Choroid plexus epithelial cell (primary cell): ENCODE measurements at regions not wholly inside any gene's neighbourhood (a gene's known extent, or its start where the extent isn't known, plus 50 kb on each side); places are given as distances from the start of the nearest gene placed in this dataset.
A peak's percentile ranks its signal among the peaks of the same experiment; 100 is the strongest.

Source experiments
- DNase-seq: peaks from one replicate; pipeline ENCODE4 v3.0.0-alpha.2; 2010; ENCODE audit warnings: low read depth
- H3K4me3 ChIP-seq: 2 replicates; pipeline ENCODE4 v1.5.1; 2011; ENCODE audit warnings: low read depth, mild to moderate bottlenecking, control low read depth, low read length, moderate library complexity
- CTCF ChIP-seq: conservative IDR thresholded peaks from 2 replicates; pipeline ENCODE4 v1.5.1; 2011; ENCODE audit warnings: low read depth, mild to moderate bottlenecking, control low read depth, inconsistent platforms, low read length, moderate library complexity

- peak; percentile 96 for DNase-seq
- TF ChIP-seq CTCF, result no peak
- no peak overlapping the region for H3K4me3 ChIP-seq
Measured at GRCh38 chr2:67260343-67261277, 136.5 kb upstream of the ETAA1 start.

- H3K4me3 ChIP-seq, result no peak overlapping the region
- no peak for TF ChIP-seq CTCF
- DNase-seq, result no peak
Measured at GRCh38 chr2:67267241-67267640, 129.9 kb upstream of the ETAA1 start.

- DNase-seq, result peak; percentile 26
- H3K4me3 ChIP-seq, result no peak overlapping the region
- no peak for TF ChIP-seq CTCF
Measured at GRCh38 chr2:67268797-67269196, 128.3 kb upstream of the ETAA1 start.

- DNase-seq, result peak; percentile 24
- no peak for TF ChIP-seq CTCF
- H3K4me3 ChIP-seq, result no peak overlapping the region
Measured at GRCh38 chr2:67272195-67272594, 124.9 kb upstream of the ETAA1 start.

- no peak for TF ChIP-seq CTCF
- H3K4me3 ChIP-seq, result no peak overlapping the region
- DNase-seq, result no peak
Measured at GRCh38 chr2:67277450-67277849, 119.7 kb upstream of the ETAA1 start.

- H3K4me3 ChIP-seq, result no peak overlapping the region
- no peak for DNase-seq
- TF ChIP-seq CTCF, result no peak
Measured at GRCh38 chr2:67281101-67281500, 116.0 kb upstream of the ETAA1 start.

- no peak for TF ChIP-seq CTCF
- no peak for DNase-seq
Measured at GRCh38 chr2:67283641-67284040, 113.5 kb upstream of the ETAA1 start.

More at GRCh38 chr2:67283641-67284040, 113.5 kb upstream of the ETAA1 start:
- H3K4me3 ChIP-seq, result no peak overlapping the region
